ENCODE measurements at regions not wholly inside any gene's neighbourhood (a gene's known extent, or its start where the extent isn't known, plus 50 kb on each side); places are given as distances from the start of the nearest gene placed in this dataset.

DNA sequence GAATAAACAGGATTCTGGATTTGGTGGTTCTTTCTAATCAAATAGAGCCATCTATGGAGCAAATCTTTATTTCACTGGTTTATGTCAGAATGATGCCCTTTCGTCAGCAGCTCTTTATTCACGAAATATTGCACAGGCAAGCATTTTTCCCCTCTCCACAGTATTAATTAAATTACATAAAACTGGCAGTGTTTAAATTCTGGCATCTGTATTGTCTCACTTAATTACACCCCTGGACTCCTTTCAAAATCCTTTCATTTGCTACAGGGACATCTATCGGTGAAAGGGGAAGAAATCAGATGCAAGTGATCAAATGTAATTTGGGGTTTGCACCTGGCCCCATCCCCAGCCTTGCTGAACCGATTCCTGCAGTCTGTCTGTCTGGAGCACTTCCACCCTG lies 801.9 kb downstream of the QKI start:
- Mint-ChIP-seq H3K9me3 (peaks cover 3% of the 10 kb centered on the region), H3K36me3 (ENCODE audit: low read depth) (no peaks in the 10 kb centered on the region), H3K27me3 (no peaks in the 10 kb centered on the region), H3K4me1 (no peaks in the 10 kb centered on the region), H3K27ac (no peak overlapping the region), H3K4me3 (no peak overlapping the region)
- CTCF ChIA-PET: no interaction called here
- DNase-seq: no peak
- POLR2A ChIA-PET: no interaction called here

DNA sequence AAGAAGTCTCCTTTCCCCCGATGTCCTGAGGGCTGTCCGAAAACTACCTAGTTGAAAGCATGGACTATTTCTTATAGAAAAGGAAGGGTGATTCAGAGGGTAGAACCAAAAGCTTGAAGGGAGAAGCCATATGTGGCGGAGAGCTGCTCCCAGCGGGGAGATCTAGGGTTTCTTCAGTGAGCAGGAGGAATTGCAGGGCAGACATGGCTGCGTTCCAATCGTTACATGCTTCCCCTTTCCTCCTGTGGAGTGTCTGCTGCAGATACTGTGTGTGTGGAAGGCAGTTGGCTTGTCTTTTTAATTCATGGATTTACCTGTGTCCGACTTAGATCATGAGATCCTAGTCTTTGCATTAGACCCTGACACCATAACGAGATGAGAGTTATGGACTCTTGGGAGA lies 799.5 kb downstream of the QKI start:
- Mint-ChIP-seq H3K4me3 (no peak overlapping the region), H3K4me1 (no peaks in the 10 kb centered on the region), H3K9me3 (peaks cover 3% of the 10 kb centered on the region), H3K27ac (no peak overlapping the region), H3K36me3 (ENCODE audit: low read depth) (no peaks in the 10 kb centered on the region), H3K27me3 (no peaks in the 10 kb centered on the region)
- ChIA-PET CTCF (no interaction called here), POLR2A (no interaction called here)
- no peak for DNase-seq

DNA sequence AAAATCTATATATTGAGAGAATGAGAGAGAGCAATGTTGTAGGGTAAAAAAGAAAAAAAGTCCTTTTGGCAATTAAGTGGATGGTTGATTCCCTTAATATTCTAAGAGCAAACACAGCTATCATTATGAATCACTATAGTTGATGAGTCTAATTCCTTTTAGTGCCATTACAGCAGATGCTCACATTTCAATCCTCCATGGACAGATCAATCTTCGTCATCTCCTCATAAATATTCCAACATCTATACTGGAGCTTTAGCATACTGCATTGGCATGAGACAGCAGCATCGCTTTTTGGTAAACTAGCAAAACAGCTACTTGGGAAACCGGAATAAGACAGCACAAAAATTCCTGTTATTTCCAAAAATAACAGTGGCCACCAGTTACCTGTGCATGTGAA lies 796.7 kb downstream of the QKI start:
- Mint-ChIP-seq H3K36me3 (ENCODE audit: low read depth) (no peaks in the 10 kb centered on the region), H3K4me3 (no peak overlapping the region), H3K9me3 (peaks cover 3% of the 10 kb centered on the region), H3K27me3 (no peaks in the 10 kb centered on the region), H3K4me1 (no peaks in the 10 kb centered on the region), H3K27ac (no peak overlapping the region)
- ChIA-PET POLR2A (no interaction called here), CTCF (no interaction called here)
- DNase-seq: no peak

DNA sequence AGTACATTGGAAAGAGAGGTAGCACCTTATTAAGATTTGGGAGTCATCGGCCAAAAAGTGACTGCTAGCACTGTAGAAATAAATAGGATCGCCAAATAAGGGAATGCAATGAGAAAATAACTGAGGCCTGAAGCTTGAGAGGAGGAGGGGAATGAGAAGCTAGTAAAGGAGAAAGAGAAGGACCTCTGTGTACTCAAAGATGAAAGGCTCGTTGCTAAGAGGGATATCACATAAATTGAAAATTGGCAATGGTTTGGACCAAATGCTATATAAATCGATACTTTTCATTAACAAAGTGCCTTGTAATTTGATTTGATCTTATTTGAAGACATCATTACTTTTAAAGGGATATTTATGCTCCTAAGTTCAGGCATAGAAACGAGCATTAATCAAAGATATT lies 796.3 kb downstream of the QKI start:
- H3K9me3 Mint-ChIP-seq: peaks cover 5% of the 10 kb centered on the region
- no peak overlapping the region for H3K27ac Mint-ChIP-seq
- no peak overlapping the region for H3K4me3 Mint-ChIP-seq
- ChIA-PET CTCF (no interaction called here), POLR2A (no interaction called here)
- no peaks in the 10 kb centered on the region for H3K4me1 Mint-ChIP-seq
- no peak for DNase-seq
- no peaks in the 10 kb centered on the region for H3K27me3 Mint-ChIP-seq
- no peaks in the 10 kb centered on the region for H3K36me3 Mint-ChIP-seq (ENCODE audit: low read depth)

DNA sequence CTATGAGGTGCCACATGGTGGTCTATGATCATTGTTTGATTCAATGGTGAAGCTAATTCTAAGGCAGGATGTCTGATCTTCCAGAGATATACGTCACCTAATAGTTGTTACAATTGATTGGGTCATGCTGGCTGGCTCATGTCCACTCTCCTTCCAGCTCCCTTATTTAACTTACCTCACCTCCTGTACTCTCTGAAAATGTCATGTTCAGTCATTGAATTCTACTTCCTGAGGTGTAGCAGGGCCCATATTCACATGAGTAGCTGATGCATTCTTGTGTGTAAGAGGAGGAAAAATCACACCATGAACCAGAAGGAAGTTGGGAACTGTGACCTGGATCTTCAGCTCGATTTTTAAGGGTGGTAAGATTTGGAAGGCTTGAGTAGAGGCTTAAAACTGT lies 795.8 kb downstream of the QKI start:
- H3K27ac Mint-ChIP-seq: no peak overlapping the region
- peaks cover 5% of the 10 kb centered on the region for H3K9me3 Mint-ChIP-seq
- H3K27me3 Mint-ChIP-seq: no peaks in the 10 kb centered on the region
- no peaks in the 10 kb centered on the region for H3K36me3 Mint-ChIP-seq (ENCODE audit: low read depth)
- ChIA-PET POLR2A (no interaction called here), CTCF (no interaction called here)
- H3K4me1 Mint-ChIP-seq: no peaks in the 10 kb centered on the region
- H3K4me3 Mint-ChIP-seq: no peak overlapping the region
- DNase-seq: no peak

DNA sequence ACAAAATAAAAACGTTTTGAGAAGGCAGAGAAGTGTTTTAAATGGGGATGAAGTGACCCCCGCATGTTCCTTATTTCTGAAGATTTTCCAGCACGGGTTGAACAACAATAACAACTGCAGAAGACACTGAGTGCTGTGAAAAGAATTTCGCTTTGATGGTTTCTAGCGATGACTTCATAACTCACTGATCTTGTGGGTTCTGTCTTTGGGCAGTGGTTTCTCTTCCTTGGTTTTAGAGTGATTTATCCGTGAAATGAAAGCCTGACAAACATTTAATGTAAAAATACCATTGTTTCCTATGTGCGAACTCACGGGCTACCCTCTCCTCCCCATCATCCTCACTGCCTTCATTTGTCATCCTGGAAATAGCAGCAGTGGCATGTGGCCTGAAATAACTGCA lies 793.9 kb downstream of the QKI start:
- DNase-seq: no peak
- Mint-ChIP-seq H3K4me3 (no peak overlapping the region), H3K9me3 (peaks cover 5% of the 10 kb centered on the region), H3K27ac (no peak overlapping the region), H3K27me3 (no peaks in the 10 kb centered on the region), H3K36me3 (ENCODE audit: low read depth) (no peaks in the 10 kb centered on the region), H3K4me1 (no peaks in the 10 kb centered on the region)
- ChIA-PET POLR2A (no interaction called here), CTCF (no interaction called here)

DNA sequence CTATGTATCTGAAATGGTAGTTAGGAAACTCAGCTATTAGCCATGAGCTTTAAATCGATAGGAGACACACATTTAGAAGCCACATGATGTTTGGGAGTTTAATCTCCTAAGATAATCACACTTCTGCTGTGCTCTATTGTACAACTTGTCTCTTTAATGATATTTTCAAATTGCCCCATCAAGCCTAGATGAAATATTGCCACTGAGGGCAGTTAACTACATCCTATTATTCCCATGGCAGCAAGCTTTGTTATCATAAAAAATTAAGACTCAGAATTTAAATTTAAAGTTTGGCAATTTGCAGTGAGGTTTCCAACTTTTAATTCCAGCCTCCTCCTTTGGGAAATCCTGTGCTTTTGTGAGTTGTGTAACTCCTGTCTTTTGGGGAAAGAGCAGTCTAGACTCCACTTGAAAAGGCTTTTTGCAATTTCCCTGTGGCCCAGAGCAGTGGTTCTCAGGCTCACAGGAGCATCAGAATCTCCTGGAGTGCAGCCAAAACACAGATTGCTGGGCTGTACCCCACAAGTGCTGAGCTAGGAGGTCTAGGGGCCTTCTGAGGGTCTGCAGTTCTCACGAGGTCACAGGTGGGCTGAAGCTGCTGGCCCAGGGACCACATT lies 792.4 kb downstream of the QKI start:
- H3K27ac Mint-ChIP-seq: no peak overlapping the region
- ChIA-PET POLR2A (no interaction called here), CTCF (no interaction called here)
- peaks cover 5% of the 10 kb centered on the region for H3K9me3 Mint-ChIP-seq
- DNase-seq: no peak
- H3K4me1 Mint-ChIP-seq: no peaks in the 10 kb centered on the region
- no peaks in the 10 kb centered on the region for H3K36me3 Mint-ChIP-seq (ENCODE audit: low read depth)
- no peaks in the 10 kb centered on the region for H3K27me3 Mint-ChIP-seq
- H3K4me3 Mint-ChIP-seq: no peak overlapping the region

DNA sequence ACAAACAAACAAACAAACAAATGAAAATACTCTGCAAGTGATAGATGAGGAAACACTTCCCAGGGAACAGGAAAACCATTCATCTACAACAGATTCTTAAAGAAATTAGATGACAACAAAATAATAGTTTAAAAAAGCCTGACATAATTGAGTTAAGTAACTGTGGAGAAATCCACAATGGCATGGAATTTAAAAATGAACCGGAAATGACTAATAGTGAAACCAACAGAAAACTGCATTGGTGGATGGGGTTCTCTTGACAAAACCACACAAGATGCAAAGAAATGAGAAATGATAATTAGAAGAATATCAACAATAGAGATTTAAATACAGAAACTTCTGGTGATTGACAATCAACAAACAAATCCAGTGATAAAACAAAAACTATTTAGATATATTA lies 785.6 kb downstream of the QKI start:
- Mint-ChIP-seq H3K4me1 (no peaks in the 10 kb centered on the region), H3K36me3 (ENCODE audit: low read depth) (no peaks in the 10 kb centered on the region), H3K27me3 (no peaks in the 10 kb centered on the region), H3K27ac (no peak overlapping the region), H3K4me3 (no peak overlapping the region), H3K9me3 (no peaks in the 10 kb centered on the region)
- no peak for DNase-seq
- CTCF ChIA-PET: no interaction called here
- POLR2A ChIA-PET: no interaction called here

DNA sequence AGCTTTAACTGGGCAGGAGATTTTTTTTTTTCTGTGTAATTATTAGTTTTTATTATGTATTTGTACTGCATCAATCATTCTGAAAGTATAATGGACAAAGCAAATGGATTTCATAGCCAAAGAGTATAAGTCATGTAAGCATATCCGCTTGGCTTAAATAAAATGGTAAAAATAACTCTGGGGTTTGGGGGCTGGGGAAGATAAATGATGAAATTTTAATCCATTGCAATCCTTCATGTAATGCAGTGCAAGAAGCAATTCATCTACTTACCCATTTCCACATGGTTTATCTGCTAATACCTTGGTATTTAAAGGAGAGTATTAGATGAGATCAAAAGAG lies 781.4 kb downstream of the QKI start:
- ChIA-PET CTCF (no interaction called here), POLR2A (no interaction called here)
- Mint-ChIP-seq H3K36me3 (ENCODE audit: low read depth) (no peaks in the 10 kb centered on the region), H3K4me3 (no peak overlapping the region), H3K27me3 (no peaks in the 10 kb centered on the region), H3K9me3 (no peaks in the 10 kb centered on the region), H3K27ac (no peak overlapping the region), H3K4me1 (no peaks in the 10 kb centered on the region)
- no peak for DNase-seq

DNA sequence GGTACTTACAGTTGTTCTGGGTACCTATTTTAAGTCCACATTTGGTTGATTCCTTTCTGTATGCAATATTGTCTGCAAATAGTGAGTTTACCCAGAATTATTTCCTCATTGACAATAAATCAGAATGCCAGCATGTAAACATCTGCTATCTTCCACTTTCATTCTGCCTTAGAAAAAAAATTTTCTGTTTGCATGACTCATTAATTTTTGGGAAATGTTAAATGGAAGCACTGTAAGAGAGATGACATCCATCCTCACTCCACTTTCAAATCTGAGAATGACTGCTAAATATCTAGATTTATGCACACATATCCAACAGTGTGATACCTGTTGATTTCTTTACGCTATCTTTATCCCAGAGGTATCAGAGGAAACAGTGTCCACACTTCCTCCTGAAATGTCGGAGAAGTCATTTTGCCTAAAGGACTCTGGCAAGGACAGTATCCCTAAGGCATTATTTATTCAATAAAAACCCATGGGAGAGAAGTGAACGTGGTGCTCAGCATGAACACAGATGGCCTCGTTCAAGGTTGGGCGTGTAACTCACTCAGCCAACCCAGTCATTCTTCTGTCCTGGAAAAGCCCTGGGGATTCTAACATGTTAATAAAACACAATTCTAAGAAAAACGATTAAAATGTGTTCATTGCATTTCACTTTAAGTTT lies 780.9 kb downstream of the QKI start:
- Mint-ChIP-seq H3K9me3 (no peaks in the 10 kb centered on the region), H3K36me3 (ENCODE audit: low read depth) (no peaks in the 10 kb centered on the region), H3K27ac (no peak overlapping the region), H3K4me1 (no peaks in the 10 kb centered on the region), H3K27me3 (no peaks in the 10 kb centered on the region), H3K4me3 (no peak overlapping the region)
- DNase-seq: no peak
- ChIA-PET POLR2A (no interaction called here), CTCF (no interaction called here)

DNA sequence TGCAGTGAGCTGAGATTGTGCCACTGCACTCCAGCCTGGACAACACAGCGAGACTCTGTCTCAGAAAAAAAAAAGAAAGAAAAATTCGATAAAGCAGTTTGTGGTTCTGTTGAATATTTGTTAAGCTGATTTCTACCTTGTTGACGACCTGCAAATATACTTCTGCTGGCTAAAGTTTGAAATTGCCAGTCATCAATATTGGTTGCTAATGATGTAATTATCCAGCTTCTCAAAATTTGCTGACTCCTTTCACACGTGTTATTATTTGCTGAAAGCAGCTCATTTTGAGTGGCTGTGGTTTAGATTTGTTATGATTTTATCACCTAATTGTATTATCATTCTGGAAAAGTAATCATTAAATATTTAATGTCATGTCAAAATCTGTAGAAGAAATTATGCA lies 774.3 kb downstream of the QKI start:
- ChIA-PET CTCF (interaction anchor here (0.7 kb wide), 2 partner anchors 8 to 1402 kb away, joined by 3 read pairs; no protein-coding TSS in a partner anchor), POLR2A (no interaction called here)
- Mint-ChIP-seq H3K9me3 (no peaks in the 10 kb centered on the region), H3K36me3 (ENCODE audit: low read depth) (no peaks in the 10 kb centered on the region), H3K27me3 (no peaks in the 10 kb centered on the region), H3K4me1 (no peaks in the 10 kb centered on the region), H3K4me3 (no peak overlapping the region), H3K27ac (no peak overlapping the region)
- no peak for DNase-seq

DNA sequence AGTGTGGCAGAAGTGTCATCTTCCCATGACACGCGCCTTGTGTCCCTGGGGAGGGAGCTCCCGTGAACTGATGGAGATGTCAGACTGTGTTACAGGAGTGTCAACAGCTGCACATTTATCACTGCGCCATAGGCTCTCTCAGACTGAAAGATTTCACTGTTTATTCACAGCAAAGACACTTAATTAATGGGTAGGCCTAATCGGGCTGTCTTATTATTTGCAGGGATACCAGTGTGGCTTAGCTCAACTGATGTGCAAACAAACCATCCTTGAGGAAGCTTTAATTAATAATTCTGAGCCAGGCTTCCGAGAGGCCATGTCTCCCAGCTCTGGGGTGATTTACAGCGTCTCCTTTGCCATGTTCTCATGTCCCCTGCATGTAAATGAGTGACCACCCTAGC lies 771.0 kb downstream of the QKI start:
- Mint-ChIP-seq H3K27ac (no peak overlapping the region), H3K9me3 (no peaks in the 10 kb centered on the region), H3K27me3 (no peaks in the 10 kb centered on the region), H3K36me3 (ENCODE audit: low read depth) (no peaks in the 10 kb centered on the region), H3K4me3 (no peak overlapping the region), H3K4me1 (no peaks in the 10 kb centered on the region)
- POLR2A ChIA-PET: no interaction called here
- CTCF ChIA-PET: no interaction called here
- DNase-seq: no peak

DNA sequence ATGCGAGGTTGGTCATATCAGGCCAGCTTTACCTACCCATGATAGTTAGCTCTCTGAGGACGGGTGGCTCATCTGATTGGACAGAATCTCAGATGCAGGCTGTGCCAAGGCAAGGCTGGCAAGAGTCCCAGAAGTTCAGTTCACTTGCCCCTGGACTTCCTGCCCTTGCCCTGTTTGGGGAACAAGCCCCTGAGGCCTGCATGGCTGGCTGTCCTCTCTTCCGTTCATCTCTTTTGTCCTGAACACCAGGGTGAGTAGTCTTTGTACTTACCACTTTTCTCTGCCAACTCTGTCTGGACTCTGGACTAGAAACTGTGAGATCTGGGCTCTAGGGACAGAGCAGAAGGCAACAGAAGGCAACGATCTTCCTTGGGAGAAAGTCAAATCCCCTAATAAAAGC lies 769.9 kb downstream of the QKI start:
- POLR2A ChIA-PET: no interaction called here
- no peaks in the 10 kb centered on the region for H3K27me3 Mint-ChIP-seq
- no peaks in the 10 kb centered on the region for H3K4me1 Mint-ChIP-seq
- H3K27ac Mint-ChIP-seq: no peak overlapping the region
- CTCF ChIA-PET: no interaction called here
- no peak overlapping the region for H3K4me3 Mint-ChIP-seq
- no peaks in the 10 kb centered on the region for H3K9me3 Mint-ChIP-seq
- no peaks in the 10 kb centered on the region for H3K36me3 Mint-ChIP-seq (ENCODE audit: low read depth)
- DNase-seq: no peak

DNA sequence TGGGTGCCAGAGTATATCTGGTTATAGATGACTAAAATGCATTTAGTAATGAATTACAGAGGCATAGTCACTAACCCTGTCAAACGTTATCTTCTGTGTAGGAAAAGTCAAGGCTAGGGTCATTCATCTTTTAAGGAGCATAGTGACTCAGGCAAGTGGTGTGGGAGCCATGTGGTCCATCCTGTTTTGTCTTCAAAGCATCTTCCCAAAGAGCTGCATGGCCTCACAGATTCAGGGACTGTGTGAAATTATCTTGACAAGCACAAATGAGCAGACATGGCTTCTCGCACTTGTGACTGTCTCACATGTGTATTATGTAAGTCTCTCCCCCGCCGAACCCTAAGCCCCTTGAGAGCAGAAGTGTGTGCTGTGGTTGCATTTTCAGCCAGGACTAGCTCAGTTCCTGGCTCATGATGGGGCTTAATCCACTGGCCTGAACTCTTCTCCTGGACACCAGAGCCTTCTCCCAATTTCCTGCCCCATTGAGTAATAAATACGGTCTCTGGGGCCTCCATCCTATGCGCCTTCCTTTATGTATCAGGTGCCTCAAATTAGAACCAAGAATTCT lies 769.1 kb downstream of the QKI start:
- no peaks in the 10 kb centered on the region for H3K27me3 Mint-ChIP-seq
- no peak for DNase-seq
- no peak overlapping the region for H3K27ac Mint-ChIP-seq
- no peak overlapping the region for H3K4me3 Mint-ChIP-seq
- H3K36me3 Mint-ChIP-seq (ENCODE audit: low read depth): no peaks in the 10 kb centered on the region
- no peaks in the 10 kb centered on the region for H3K9me3 Mint-ChIP-seq
- H3K4me1 Mint-ChIP-seq: no peaks in the 10 kb centered on the region
- ChIA-PET CTCF (no interaction called here), POLR2A (no interaction called here)
